GM12878 (cell line): ENCODE measurements at regions not wholly inside any gene's neighbourhood (a gene's known extent, or its start where the extent isn't known, plus 50 kb on each side); places are given as distances from the start of the nearest gene placed in this dataset.

Source experiments
- ATAC-seq: fragments of 200-7000 bp; cut with Tn5 transposase; 3 replicates; pipeline ENCODE4 v1.9.1; 2020; ENCODE audit warnings: mild to moderate bottlenecking, moderate library complexity
- BruUV-seq: library from RNA; stranded (reverse); fragments of 400-500 nt; replicated peaks from 2 replicates; lab custom pipeline; 2021; lab: Mats Ljungman, UMichigan
- CTCF ChIA-PET: fragments of 300-600 bp; sonication (Branson Sonifier 250); formaldehyde crosslinking; extraction: SDS; loops from one replicate; lab custom pipeline; 2021; ENCODE audit warnings: inconsistent platforms; lab: Yijun Ruan, JAX
- POLR2A ChIA-PET: fragments of 350-600 bp; formaldehyde crosslinking; extraction: SDS; loops from one replicate; lab custom pipeline; 2021; ENCODE audit warnings: inconsistent platforms; lab: Charles Lee
- RAD21 ChIA-PET: fragments of 300-600 bp; sonication (Branson Sonifier 250); formaldehyde crosslinking; loops from one replicate; lab custom pipeline; 2023; ENCODE audit warnings: antibody characterized with exemption; ENCODE audit not compliant: unreplicated experiment; lab: Charles Lee
- SMC1A ChIA-PET: fragments of 300-600 bp; sonication (Branson Sonifier 250); formaldehyde crosslinking; loops from one replicate; lab custom pipeline; 2023; ENCODE audit not compliant: unreplicated experiment, uncharacterized antibody; lab: Charles Lee
- DNase-seq: peaks from one replicate; pipeline ENCODE4 v3.0.0-alpha.2; 2011; ENCODE audit warnings: low read depth, low spot score
- FAIRE-seq: peaks from 3 replicates; lab custom pipeline; 2011; peaks lifted over from hg19 to GRCh38; lab: Jason Lieb, UNC
- H2AFZ ChIP-seq: 2 replicates; pipeline ENCODE4 v1.6.0; 2011; ENCODE audit warnings: low read depth, low read length, control low read depth; ENCODE audit not compliant: control insufficient read depth
- H3K27ac ChIP-seq: 2 replicates; pipeline ENCODE4 v1.5.1; 2011; ENCODE audit warnings: control low read depth; ENCODE audit not compliant: control insufficient read depth, insufficient read depth
- H3K27me3 ChIP-seq, 2 experiments: replicated peaks in 1 of 2; 2 replicates each; pipeline versions ENCODE4 v1.6.0 to v1.6.1; 2011; ENCODE audit warnings: low read length in 1 of 2; ENCODE audit not compliant: control insufficient read depth in 2 of 2, insufficient read depth in 2 of 2
- H3K36me3 ChIP-seq, 2 experiments: 2 replicates each; pipeline ENCODE4 v1.5.1; 2011; ENCODE audit warnings: low read length in 1 of 2; ENCODE audit not compliant: control insufficient read depth in 2 of 2, insufficient read depth in 2 of 2
- H3K4me1 ChIP-seq: 2 replicates; pipeline ENCODE4 v1.6.1; 2011; ENCODE audit warnings: mild to moderate bottlenecking, low read length, moderate library complexity, mixed read lengths; ENCODE audit not compliant: control insufficient read depth, insufficient read depth
- H3K4me2 ChIP-seq: 2 replicates; pipeline ENCODE4 v1.6.0; 2011; ENCODE audit warnings: control low read depth; ENCODE audit not compliant: control insufficient read depth, insufficient read depth
- H3K4me3 ChIP-seq: fragments of 200-600 bp; sonication (generic); 2 replicates; pipeline ENCODE4 v1.5.1; 2016
- H3K79me2 ChIP-seq: 2 replicates; pipeline ENCODE4 v1.6.0; 2011; ENCODE audit warnings: low read length; ENCODE audit not compliant: control insufficient read depth, insufficient read depth
- H3K9ac ChIP-seq: 2 replicates; pipeline ENCODE4 v1.8.0; 2011; ENCODE audit warnings: low read length, control low read depth, mixed read lengths; ENCODE audit not compliant: control insufficient read depth, insufficient read depth
- H3K9me3 ChIP-seq: replicated peaks from 3 replicates; pipeline ENCODE4 v1.5.1; 2011; ENCODE audit warnings: mild to moderate bottlenecking, low read length; ENCODE audit not compliant: control insufficient read depth, insufficient read depth
- H4K20me1 ChIP-seq: 2 replicates; pipeline ENCODE4 v1.6.0; 2011; ENCODE audit not compliant: control insufficient read depth, insufficient read depth
- BACH1 ChIP-seq: fragments of 450-650 bp; IDR thresholded peaks from 2 replicates; pipeline ENCODE4 v1.6.1; 2017; ENCODE audit warnings: mild to moderate bottlenecking, borderline replicate concordance
- EED ChIP-seq: sonication (generic); IDR thresholded peaks from 2 replicates; pipeline ENCODE4 v1.6.1; 2016; ENCODE audit warnings: antibody characterized with exemption, low read depth
- GABPA ChIP-seq: IDR thresholded peaks from 2 replicates; pipeline ENCODE4 v1.6.1; 2014; ENCODE audit warnings: antibody characterized with exemption, low read depth, mild to moderate bottlenecking, inconsistent platforms
- MXI1 ChIP-seq: fragments of 150-350 bp; IDR thresholded peaks from 2 replicates; pipeline ENCODE4 v1.6.1; 2011; ENCODE audit warnings: low read depth, mild to moderate bottlenecking, inconsistent platforms, low read length, improper control_type of control experiment
- NR2F1 ChIP-seq: fragments of 450-650 bp; conservative IDR thresholded peaks from 2 replicates; pipeline ENCODE4 v1.6.1; 2017; ENCODE audit warnings: mild to moderate bottlenecking
- NRF1 ChIP-seq: conservative IDR thresholded peaks from 2 replicates; pipeline ENCODE4 v1.6.1; 2011; ENCODE audit warnings: mild to moderate bottlenecking, low read depth, low read length, improper control_type of control experiment
- PRDM15 ChIP-seq: fragments of 450-650 bp; formaldehyde crosslinking; IDR thresholded peaks from 2 replicates; pipeline ENCODE4 v1.4.0; 2020; ENCODE audit warnings: mild to moderate bottlenecking, moderate library complexity
- SIN3A ChIP-seq: IDR thresholded peaks from 2 replicates; pipeline ENCODE4 v1.6.1; 2012; ENCODE audit warnings: low read depth, low read length, improper control_type of control experiment
- STAT1 ChIP-seq: fragments of 450-650 bp; conservative IDR thresholded peaks from 2 replicates; pipeline ENCODE4 v1.6.1; 2014; ENCODE audit warnings: antibody characterized with exemption, mild to moderate bottlenecking
- SUPT20H ChIP-seq: IDR thresholded peaks from 2 replicates; pipeline ENCODE4 v1.6.1; 2011; ENCODE audit warnings: low read depth, mild to moderate bottlenecking, low read length, moderate library complexity, borderline replicate concordance; ENCODE audit not compliant: control insufficient read depth
- TAF1 ChIP-seq: IDR thresholded peaks from 2 replicates; pipeline ENCODE4 v1.6.1; 2011; ENCODE audit warnings: mild to moderate bottlenecking, low read depth, low read length, borderline replicate concordance
- WRNIP1 ChIP-seq: IDR thresholded peaks from 2 replicates; pipeline ENCODE4 v1.6.1; 2011; ENCODE audit warnings: low read depth, low read length, improper control_type of control experiment, borderline replicate concordance
- WGBS: methylation state at CpG from one replicate; pipeline ENCODE4 v1.1.6; 2016; ENCODE audit warnings: low lambda C conversion rate; ENCODE audit not compliant: insufficient replicate concordance, insufficient coverage; ENCODE audit errors: missing lambda C conversion rate; 5-methylcytosine and 5-hydroxymethylcytosine counted together
- in situ Hi-C: fragments of 300-500 bp; cut with MboI; formaldehyde crosslinking; loops from 9 replicates; pipeline ENCODE4 v1.14.3; 2018; ENCODE audit warnings: mixed read lengths
- intact Hi-C: fragments of 100-400 bp; cut with micrococcal nuclease; formaldehyde crosslinking; loops from one replicate; pipeline ENCODE4 v1.14.2; 2022; ENCODE audit not compliant: unreplicated experiment
- TF ChIP-seq, protein P1 (sequence below): fragments of 450-650 bp; IDR thresholded peaks from 2 replicates; pipeline ENCODE4 v1.6.1; 2017; ENCODE audit warnings: antibody characterized with exemption, mild to moderate bottlenecking, moderate library complexity

- DNase-seq (no peak), ATAC-seq (no peak), FAIRE-seq (no peak)
- 14% methylated on average over 4 of the region's 4 CpGs for WGBS
- H2AFZ ChIP-seq, result no peak overlapping the region
- no peaks in the 10 kb centered on the region for H3K27me3 ChIP-seq
- ChIA-PET SMC1A (interaction anchor here (0.7 kb wide), 1 partner anchor 91 kb away, joined by 3 read pairs; no protein-coding TSS in a partner anchor), RAD21 (no interaction called here), CTCF (no interaction called here), POLR2A (no interaction called here)
- H3K4me2 ChIP-seq, result no peak overlapping the region
- in situ Hi-C loops (no loop called here), intact Hi-C loops (no loop called here)
- no peak overlapping the region for H3K27ac ChIP-seq
- H3K36me3 ChIP-seq, result no peaks in the 10 kb centered on the region
- no peak overlapping the region for H3K9ac ChIP-seq
- H3K4me1 ChIP-seq, result no peaks in the 10 kb centered on the region
- no TSS peak for BruUV-seq
- H3K9me3 ChIP-seq, result no peaks in the 10 kb centered on the region
- no peaks in the 10 kb centered on the region for H4K20me1 ChIP-seq
- no peak overlapping the region for H3K4me3 ChIP-seq
- TF ChIP-seq SUPT20H, result no peak
- TF ChIP-seq NR2F1, result no peak
- H3K79me2 ChIP-seq, result no peaks in the 10 kb centered on the region
Observed at GRCh38 chr14:51544471-51544870, 107.2 kb upstream of the FRMD6 start.

- Histone ChIP-seq H4K20me1 (no peaks in the 10 kb centered on the region), H3K36me3 (no peaks in the 10 kb centered on the region), H3K27ac (no peak overlapping the region), H3K27me3 (no peaks in the 10 kb centered on the region), H3K79me2 (no peaks in the 10 kb centered on the region), H3K9ac (no peak overlapping the region), H3K4me2 (no peak overlapping the region), H3K4me1 (no peaks in the 10 kb centered on the region), H3K9me3 (no peaks in the 10 kb centered on the region), H2AFZ (no peak overlapping the region), H3K4me3 (no peak overlapping the region)
- DNase-seq (no peak), ATAC-seq (no peak), FAIRE-seq (no peak)
- POLR2A ChIA-PET, result no interaction called here
- in situ Hi-C loops (no loop called here), intact Hi-C loops (loop anchor here (5.0 kb wide), 1 partner anchor 48 kb away; no protein-coding TSS in a partner anchor)
- WGBS, result 4% methylated on average over 3 of the region's 3 CpGs
- BruUV-seq, result no TSS peak
- SMC1A ChIA-PET, result no interaction called here
- RAD21 ChIA-PET, result no interaction called here
- CTCF ChIA-PET, result no interaction called here
- TF ChIP-seq TAF1 (no peak), GABPA (no peak), WRNIP1 (no peak), PRDM15 (CRISPR knock-in tag) (no peak), MXI1 (no peak), EED (no peak), STAT1 (no peak), SIN3A (no peak), BACH1 (no peak), NRF1 (no peak)
- TF ChIP-seq, protein P1, sequence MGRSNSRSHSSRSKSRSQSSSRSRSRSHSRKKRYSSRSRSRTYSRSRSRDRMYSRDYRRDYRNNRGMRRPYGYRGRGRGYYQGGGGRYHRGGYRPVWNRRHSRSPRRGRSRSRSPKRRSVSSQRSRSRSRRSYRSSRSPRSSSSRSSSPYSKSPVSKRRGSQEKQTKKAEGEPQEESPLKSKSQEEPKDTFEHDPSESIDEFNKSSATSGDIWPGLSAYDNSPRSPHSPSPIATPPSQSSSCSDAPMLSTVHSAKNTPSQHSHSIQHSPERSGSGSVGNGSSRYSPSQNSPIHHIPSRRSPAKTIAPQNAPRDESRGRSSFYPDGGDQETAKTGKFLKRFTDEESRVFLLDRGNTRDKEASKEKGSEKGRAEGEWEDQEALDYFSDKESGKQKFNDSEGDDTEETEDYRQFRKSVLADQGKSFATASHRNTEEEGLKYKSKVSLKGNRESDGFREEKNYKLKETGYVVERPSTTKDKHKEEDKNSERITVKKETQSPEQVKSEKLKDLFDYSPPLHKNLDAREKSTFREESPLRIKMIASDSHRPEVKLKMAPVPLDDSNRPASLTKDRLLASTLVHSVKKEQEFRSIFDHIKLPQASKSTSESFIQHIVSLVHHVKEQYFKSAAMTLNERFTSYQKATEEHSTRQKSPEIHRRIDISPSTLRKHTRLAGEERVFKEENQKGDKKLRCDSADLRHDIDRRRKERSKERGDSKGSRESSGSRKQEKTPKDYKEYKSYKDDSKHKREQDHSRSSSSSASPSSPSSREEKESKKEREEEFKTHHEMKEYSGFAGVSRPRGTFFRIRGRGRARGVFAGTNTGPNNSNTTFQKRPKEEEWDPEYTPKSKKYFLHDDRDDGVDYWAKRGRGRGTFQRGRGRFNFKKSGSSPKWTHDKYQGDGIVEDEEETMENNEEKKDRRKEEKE, result no peak
Observed at GRCh38 chr14:51544901-51545300, 106.8 kb upstream of the FRMD6 start.
